ENCODE measurements at regions not wholly inside any gene's neighbourhood (a gene's known extent, or its start where the extent isn't known, plus 50 kb on each side); places are given as distances from the start of the nearest gene placed in this dataset.
A peak's percentile ranks its signal among the peaks of the same experiment; 100 is the strongest.

- H3K4me1 ChIP-seq (ENCODE audit: control insufficient read depth, insufficient read depth, low read length): peaks cover 17% of the 10 kb centered on the region; the same call in 1 of the 2 replicates
- no peaks in the 10 kb centered on the region; a peak in 1 of 3 replicates for H3K36me3 ChIP-seq (ENCODE audit: control insufficient read depth in 2 of 2, insufficient read depth in 1 of 2, low read length in 2 of 2)
- H3K4me3 ChIP-seq (ENCODE audit: low read depth, low read length): peak overlapping the region; percentile 68
- CTCF ChIA-PET: interaction anchor here (0.6 to 0.9 kb wide), 6 partner anchors 8 to 144 kb away, joined by 3 to 5 read pairs (median 3); no protein-coding TSS in a partner anchor
- peak overlapping the region; percentile 96; the same call in 1 of the 2 replicates for H3K27ac ChIP-seq (ENCODE audit: extremely low read depth, low read depth, low read length)
- H3K9me3 ChIP-seq (ENCODE audit: control insufficient read depth, insufficient read depth, low read depth, low read length): no peaks in the 10 kb centered on the region
- TF ChIP-seq ZNF791 (tag by site-specific recombination; IDR thresholded peaks at IDR 0.05) (no peak), SALL2 (tag by site-specific recombination; IDR thresholded peaks at IDR 0.05; ENCODE audit: borderline replicate concordance) (no peak), ZNF138 (tag by site-specific recombination; IDR thresholded peaks at IDR 0.05; ENCODE audit: borderline replicate concordance) (no peak), TSHZ1 (tag by site-specific recombination; IDR thresholded peaks at IDR 0.05; ENCODE audit: borderline replicate concordance) (no peak), ZBTB11 (tag by site-specific recombination; conservative IDR thresholded peaks at IDR 0.05; ENCODE audit: low read depth) (no peak), PBX3 (CRISPR knock-in tag; IDR thresholded peaks at IDR 0.05) (no peak), SP2 (tag by site-specific recombination; IDR thresholded peaks at IDR 0.05) (no peak), ZBTB44 (tag by site-specific recombination; IDR thresholded peaks at IDR 0.05) (no peak), ZNF521 (tag by site-specific recombination; IDR thresholded peaks at IDR 0.05) (no peak), SETDB1 (IDR thresholded peaks at IDR 0.05; ENCODE audit: insufficient read length, low read length) (no peak)
- POLR2A ChIA-PET: no interaction called here
Measured at GRCh38 chr10:29734640-29734961, 99.8 kb upstream of the SVIL start.

- H3K4me3 ChIP-seq (ENCODE audit: low read depth, low read length): no peak overlapping the region
- POLR2A ChIA-PET: interaction anchor here (0.7 kb wide), 1 partner anchor 9 kb away, joined by 3 read pairs; no protein-coding TSS in a partner anchor
- peaks cover 22% of the 10 kb centered on the region; the same call in 1 of the 2 replicates for H3K4me1 ChIP-seq (ENCODE audit: control insufficient read depth, insufficient read depth, low read length)
- no peak overlapping the region for H3K27ac ChIP-seq (ENCODE audit: extremely low read depth, low read depth, low read length)
- CTCF ChIA-PET: interaction anchor here (0.6 to 1.3 kb wide), 3 partner anchors 13 to 265 kb away, joined by 5 to 6 read pairs (median 5); no protein-coding TSS in a partner anchor
- H3K36me3 ChIP-seq (ENCODE audit: control insufficient read depth in 2 of 2, insufficient read depth in 1 of 2, low read length in 2 of 2): no peaks in the 10 kb centered on the region; a peak in 1 of 3 replicates
- peak; percentile 82 for TF ChIP-seq ZNF121 (tag by site-specific recombination; IDR thresholded peaks at IDR 0.05)
- no peak for TF ChIP-seq ZNF302 (tag by site-specific recombination; IDR thresholded peaks at IDR 0.05; ENCODE audit: low read depth)
- TF ChIP-seq WT1 (tag by site-specific recombination; IDR thresholded peaks at IDR 0.05): no peak
- no peaks in the 10 kb centered on the region for H3K9me3 ChIP-seq (ENCODE audit: control insufficient read depth, insufficient read depth, low read depth, low read length)
Measured at GRCh38 chr10:29733323-29733722, 98.6 kb upstream of the SVIL start.
